ENCODE measurements at regions not wholly inside any gene's neighbourhood (a gene's known extent, or its start where the extent isn't known, plus 50 kb on each side); places are given as distances from the start of the nearest gene placed in this dataset.

DNA sequence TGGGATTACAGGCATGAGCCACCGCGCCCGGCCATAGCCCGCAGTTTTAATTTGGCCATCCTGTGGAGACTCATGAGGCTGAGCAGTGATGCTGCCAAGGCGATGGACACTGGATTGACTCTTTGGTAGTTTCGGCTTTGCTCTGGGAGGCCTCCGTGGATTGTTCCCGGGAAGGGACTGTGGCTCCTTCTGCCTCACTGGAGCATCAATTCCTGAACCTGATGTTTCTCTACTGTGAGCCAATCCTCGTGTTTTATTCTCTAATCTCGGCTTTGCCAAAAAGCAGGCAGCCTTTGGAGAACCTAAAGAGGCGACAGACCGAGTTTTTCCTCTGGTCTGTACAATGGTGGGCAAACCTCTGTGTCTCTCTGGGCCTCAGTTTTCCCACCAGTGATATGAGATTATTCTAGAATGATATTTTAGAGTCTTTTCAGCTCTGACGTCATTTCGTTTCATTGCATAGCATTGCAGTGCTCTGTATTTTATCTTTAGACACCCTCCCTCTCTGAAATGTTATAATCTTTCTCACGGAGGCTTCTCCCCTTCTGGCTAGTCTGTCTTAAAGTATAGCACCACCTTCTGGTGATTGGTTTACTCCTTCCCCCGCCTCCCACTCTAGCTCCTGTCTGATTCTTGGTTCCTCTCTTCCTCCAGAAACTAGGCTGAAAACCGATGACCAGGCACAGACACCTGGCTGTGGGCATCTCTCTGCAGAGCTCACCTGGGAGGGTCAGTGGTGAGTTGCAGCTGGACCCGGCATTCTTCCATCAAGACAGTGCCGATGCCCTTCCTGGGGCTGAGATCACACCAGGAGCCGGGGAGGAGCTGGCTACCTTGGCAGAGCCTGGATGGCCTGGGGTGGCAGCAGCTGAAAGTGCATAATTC, 341.3 kb downstream of the MYCN start:
- Histone ChIP-seq H2BK120ac (ENCODE audit: low read depth, low read length) (no peak overlapping the region), H3K36me3 (ENCODE audit: control insufficient read depth, insufficient read depth, low read length) (no peaks in the 10 kb centered on the region), H3K9ac (ENCODE audit: low read depth, low read length) (no peak overlapping the region), H4K20me1 (ENCODE audit: insufficient read depth, low read length) (no peaks in the 10 kb centered on the region), H2BK20ac (ENCODE audit: low read depth, low read length) (no peak overlapping the region), H2AFZ (replicated peaks; ENCODE audit: low read length, poor library complexity) (no peak overlapping the region), H3K23ac (ENCODE audit: low read depth, low read length) (no peak overlapping the region), H2AK9ac (replicated peaks; ENCODE audit: low read depth, low read length, poor library complexity) (no peak overlapping the region), H3K79me1 (ENCODE audit: low read depth in 1 of 2, low read length in 2 of 2) (no peaks in the 10 kb centered on the region), H3K9me1 (ENCODE audit: insufficient read depth, low read length) (no peaks in the 10 kb centered on the region), H3K9me3 (ENCODE audit: control insufficient read depth, insufficient read depth, low read length) (peaks cover 42% of the 10 kb centered on the region), H4K8ac (ENCODE audit: low read depth in 2 of 2, low read length in 2 of 2) (no peak overlapping the region), H3K4me1 (ENCODE audit: control insufficient read depth, insufficient read depth, low read length) (no peaks in the 10 kb centered on the region), H4K91ac (ENCODE audit: insufficient read depth, low read depth, low read length) (no peak overlapping the region), H3K56ac (ENCODE audit: extremely low read depth, insufficient read depth, low read length) (no peak overlapping the region), H3K4ac (ENCODE audit: low read depth, low read length) (no peak overlapping the region), H3K14ac (replicated peaks; ENCODE audit: low read depth, low read length) (no peak overlapping the region), H3K4me3 (ENCODE audit: insufficient read depth, low read depth, low read length) (no peak overlapping the region), H3K4me2 (ENCODE audit: low read depth, low read length) (no peak overlapping the region), H3K27ac (ENCODE audit: insufficient read depth, low read length) (no peak overlapping the region), H2BK15ac (ENCODE audit: low read depth, low read length) (no peak overlapping the region), H3K18ac (ENCODE audit: low read depth, low read length) (no peak overlapping the region), H3K27me3 (ENCODE audit: control insufficient read depth, insufficient read depth, low read length) (no peaks in the 10 kb centered on the region), H2BK5ac (ENCODE audit: low read depth, low read length, poor library complexity, severe bottlenecking) (no peak overlapping the region), H2AK5ac (ENCODE audit: low read depth, low read length) (no peak overlapping the region), H4K5ac (ENCODE audit: low read depth, low read length) (no peak overlapping the region)
- DNase-seq (no peak), ATAC-seq (ENCODE audit: low read depth) (no peak)
- intact Hi-C loops (cut with micrococcal nuclease), result no loop called here
- dilution Hi-C loops (cut with HindIII; ENCODE audit: low sequenced_read_pairs, unreplicated experiment), result no loop called here
- TF ChIP-seq RAD21 (IDR thresholded peaks at IDR 0.05; ENCODE audit: low read length) (no peak), MAFK (IDR thresholded peaks at IDR 0.05; ENCODE audit: low read depth, low read length) (no peak), BHLHE40 (IDR thresholded peaks at IDR 0.05; ENCODE audit: low read depth, low read length) (no peak), FOS (IDR thresholded peaks at IDR 0.05; ENCODE audit: low read depth, low read length) (no peak)
- TF ChIP-seq, protein P1, sequence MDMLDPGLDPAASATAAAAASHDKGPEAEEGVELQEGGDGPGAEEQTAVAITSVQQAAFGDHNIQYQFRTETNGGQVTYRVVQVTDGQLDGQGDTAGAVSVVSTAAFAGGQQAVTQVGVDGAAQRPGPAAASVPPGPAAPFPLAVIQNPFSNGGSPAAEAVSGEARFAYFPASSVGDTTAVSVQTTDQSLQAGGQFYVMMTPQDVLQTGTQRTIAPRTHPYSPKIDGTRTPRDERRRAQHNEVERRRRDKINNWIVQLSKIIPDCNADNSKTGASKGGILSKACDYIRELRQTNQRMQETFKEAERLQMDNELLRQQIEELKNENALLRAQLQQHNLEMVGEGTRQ (IDR thresholded peaks at IDR 0.05; ENCODE audit: low read depth, low read length), result no peak
- TF ChIP-seq, protein P2, sequence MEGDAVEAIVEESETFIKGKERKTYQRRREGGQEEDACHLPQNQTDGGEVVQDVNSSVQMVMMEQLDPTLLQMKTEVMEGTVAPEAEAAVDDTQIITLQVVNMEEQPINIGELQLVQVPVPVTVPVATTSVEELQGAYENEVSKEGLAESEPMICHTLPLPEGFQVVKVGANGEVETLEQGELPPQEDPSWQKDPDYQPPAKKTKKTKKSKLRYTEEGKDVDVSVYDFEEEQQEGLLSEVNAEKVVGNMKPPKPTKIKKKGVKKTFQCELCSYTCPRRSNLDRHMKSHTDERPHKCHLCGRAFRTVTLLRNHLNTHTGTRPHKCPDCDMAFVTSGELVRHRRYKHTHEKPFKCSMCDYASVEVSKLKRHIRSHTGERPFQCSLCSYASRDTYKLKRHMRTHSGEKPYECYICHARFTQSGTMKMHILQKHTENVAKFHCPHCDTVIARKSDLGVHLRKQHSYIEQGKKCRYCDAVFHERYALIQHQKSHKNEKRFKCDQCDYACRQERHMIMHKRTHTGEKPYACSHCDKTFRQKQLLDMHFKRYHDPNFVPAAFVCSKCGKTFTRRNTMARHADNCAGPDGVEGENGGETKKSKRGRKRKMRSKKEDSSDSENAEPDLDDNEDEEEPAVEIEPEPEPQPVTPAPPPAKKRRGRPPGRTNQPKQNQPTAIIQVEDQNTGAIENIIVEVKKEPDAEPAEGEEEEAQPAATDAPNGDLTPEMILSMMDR (conservative IDR thresholded peaks at IDR 0.05; ENCODE audit: low read depth, low read length), result no peak
- POLR2A ChIA-PET (ENCODE audit: unreplicated experiment), result no interaction called here
- in situ Hi-C loops (cut with MboI; ENCODE audit: low sequenced_read_pairs), result no loop called here
- 13% methylated on average over 5 of the region's 20 CpGs; no CpG with 5 or more reads in 1 of the 2 experiments for WGBS, 2 experiments (ENCODE audit: extremely low coverage in 2 of 2, insufficient read length in 1 of 2)
- BruUV-seq (replicated peaks), result no TSS peak
- CTCF ChIA-PET, result no interaction called here

All from IMR-90 (cell line).